DND-41 (cell line): ENCODE measurements at regions not wholly inside any gene's neighbourhood (a gene's known extent, or its start where the extent isn't known, plus 50 kb on each side); places are given as distances from the start of the nearest gene placed in this dataset.

Experiments used
- ATAC-seq: fragments of 200-7000 bp; cut with Tn5 transposase; 3 replicates; pipeline ENCODE4 v1.9.1; 2021; ENCODE audit warnings: low read depth; ENCODE audit not compliant: insufficient read depth
- DNase-seq: peaks from one replicate; pipeline ENCODE4 v3.0.0-alpha.2; 2020
- H2AFZ ChIP-seq: 2 replicates; pipeline ENCODE4 v1.6.0; 2012; ENCODE audit warnings: low read depth, low read length
- H3K27ac ChIP-seq: 2 replicates; pipeline ENCODE4 v1.5.1; 2012; ENCODE audit warnings: low read length, inconsistent platforms
- H3K27me3 ChIP-seq: fragments of 200-600 bp; sonication (generic); 2 replicates; pipeline ENCODE4 v1.6.0; 2012; ENCODE audit warnings: low read length, mild to moderate bottlenecking, inconsistent platforms; ENCODE audit not compliant: insufficient read depth, poor library complexity
- H3K36me3 ChIP-seq: 2 replicates; pipeline ENCODE4 v1.5.1; 2012; ENCODE audit warnings: low read length, inconsistent platforms; ENCODE audit not compliant: insufficient read depth
- H3K4me1 ChIP-seq: 2 replicates; pipeline ENCODE4 v1.5.1; 2012; ENCODE audit warnings: mild to moderate bottlenecking, low read length; ENCODE audit not compliant: insufficient read depth
- H3K4me2 ChIP-seq: 2 replicates; pipeline ENCODE4 v1.6.0; 2012; ENCODE audit warnings: mild to moderate bottlenecking, moderate library complexity, low read length, inconsistent platforms; ENCODE audit not compliant: insufficient read depth
- H3K4me3 ChIP-seq, 2 experiments: fragments of 200-600 bp in 1 of 2; shearing (Covaris generic) in 1 of 2; 2 replicates each; pipeline ENCODE4 v1.5.1; 2012 to 2016; ENCODE audit warnings: inconsistent platforms in 2 of 2, low read length in 2 of 2, mild to moderate bottlenecking in 2 of 2, low read depth in 1 of 2, moderate library complexity in 1 of 2
- H3K79me2 ChIP-seq: 2 replicates; pipeline ENCODE4 v1.6.0; 2012; ENCODE audit warnings: low read length, inconsistent platforms; ENCODE audit not compliant: insufficient read depth
- H3K9ac ChIP-seq: 2 replicates; pipeline ENCODE4 v1.6.0; 2012; ENCODE audit warnings: low read depth, mild to moderate bottlenecking, inconsistent platforms, low read length, moderate library complexity
- H3K9me3 ChIP-seq: 2 replicates; pipeline ENCODE4 v1.5.1; 2012; ENCODE audit warnings: low read length, moderate library complexity, mild to moderate bottlenecking, inconsistent platforms; ENCODE audit not compliant: insufficient read depth, severe bottlenecking
- H4K20me1 ChIP-seq: 2 replicates; pipeline ENCODE4 v1.6.0; 2012; ENCODE audit warnings: low read length; ENCODE audit not compliant: insufficient read depth
- CTCF ChIP-seq: IDR thresholded peaks from 2 replicates; pipeline ENCODE4 v1.5.1; 2012; ENCODE audit warnings: borderline replicate concordance, low read length, moderate library complexity, mild to moderate bottlenecking; ENCODE audit not compliant: poor library complexity, severe bottlenecking; ENCODE audit errors: extremely low read depth
- EZH2 ChIP-seq: IDR thresholded peaks from 3 replicates; pipeline ENCODE4 v1.6.1; 2012; ENCODE audit warnings: borderline replicate concordance, low read depth, mild to moderate bottlenecking, moderate library complexity, low read length, inconsistent platforms; ENCODE audit not compliant: severe bottlenecking

GRCh38 chr4:187149229-187149945 is 425.7 kb upstream of the FAT1 start:
- ATAC-seq, result no peak
- Histone ChIP-seq H4K20me1 (no peaks in the 10 kb centered on the region), H3K9me3 (peaks cover 4% of the 10 kb centered on the region)

DNA sequence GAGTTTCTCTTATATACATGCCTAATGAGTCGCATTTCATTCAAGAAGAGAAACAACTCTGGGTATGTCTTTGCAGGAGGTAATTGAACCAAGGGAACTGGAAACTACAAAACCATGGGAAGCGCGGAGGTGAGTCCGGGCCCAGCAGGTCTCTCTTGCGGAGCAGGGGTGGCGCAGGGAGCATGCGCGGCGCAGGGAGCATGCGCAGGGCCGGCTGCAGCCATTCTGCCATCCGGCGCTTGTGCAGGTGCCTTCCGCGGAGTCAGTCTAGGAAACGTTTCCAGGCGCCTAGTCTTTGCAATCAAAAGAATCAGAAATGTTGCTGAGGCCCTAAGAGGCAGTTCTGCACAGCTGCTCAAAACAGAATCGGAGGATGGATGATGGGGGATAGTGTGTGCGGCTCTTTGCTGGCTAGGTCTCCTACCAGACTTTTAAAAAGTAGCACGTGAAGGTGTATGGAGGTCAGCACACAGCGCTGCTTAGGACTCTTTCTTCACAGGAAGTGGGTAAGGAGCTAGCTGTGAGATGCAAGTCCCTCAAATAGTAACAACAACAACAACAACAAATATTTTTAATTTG is 433.8 kb upstream of the FAT1 start:
- Histone ChIP-seq H2AFZ (no peak overlapping the region), H3K36me3 (no peaks in the 10 kb centered on the region), H3K27me3 (no peaks in the 10 kb centered on the region), H4K20me1 (no peaks in the 10 kb centered on the region), H3K79me2 (no peaks in the 10 kb centered on the region), H3K27ac (no peak overlapping the region), H3K4me2 (no peak overlapping the region), H3K4me3 (no peak overlapping the region), H3K9ac (no peak overlapping the region), H3K4me1 (no peaks in the 10 kb centered on the region), H3K9me3 (no peaks in the 10 kb centered on the region)
- TF ChIP-seq CTCF (no peak), EZH2 (no peak)
- DNase-seq (no peak), ATAC-seq (no peak)

More at GRCh38 chr4:187149229-187149945, 425.7 kb upstream of the FAT1 start:
- no peak overlapping the region for H3K4me2 ChIP-seq
- H3K27ac ChIP-seq, result no peak overlapping the region
- no peak for TF ChIP-seq EZH2
- no peak for TF ChIP-seq CTCF
- H3K9ac ChIP-seq, result no peak overlapping the region
- H3K27me3 ChIP-seq, result no peaks in the 10 kb centered on the region
- no peaks in the 10 kb centered on the region for H3K36me3 ChIP-seq
- H3K79me2 ChIP-seq, result no peaks in the 10 kb centered on the region
- H2AFZ ChIP-seq, result no peak overlapping the region
- no peaks in the 10 kb centered on the region for H3K4me1 ChIP-seq
- DNase-seq, result no peak
- H3K4me3 ChIP-seq, result no peak overlapping the region

GRCh38 chr4:187158003-187158402 is 434.3 kb upstream of the FAT1 start:
- no peaks in the 10 kb centered on the region for H4K20me1 ChIP-seq
- H3K9me3 ChIP-seq, result no peaks in the 10 kb centered on the region
- H3K27ac ChIP-seq, result no peak overlapping the region
- H3K4me3 ChIP-seq, result no peak overlapping the region
- no peak overlapping the region for H3K9ac ChIP-seq
- H3K36me3 ChIP-seq, result no peaks in the 10 kb centered on the region
- no peak for DNase-seq
- ATAC-seq, result no peak
- no peaks in the 10 kb centered on the region for H3K27me3 ChIP-seq
- no peak overlapping the region for H2AFZ ChIP-seq
- H3K4me2 ChIP-seq, result no peak overlapping the region
- no peaks in the 10 kb centered on the region for H3K4me1 ChIP-seq
- TF ChIP-seq CTCF (no peak), EZH2 (no peak)
- no peaks in the 10 kb centered on the region for H3K79me2 ChIP-seq
